ENCODE measurements at regions not wholly inside any gene's neighbourhood (a gene's known extent, or its start where the extent isn't known, plus 50 kb on each side); places are given as distances from the start of the nearest gene placed in this dataset.

DNA sequence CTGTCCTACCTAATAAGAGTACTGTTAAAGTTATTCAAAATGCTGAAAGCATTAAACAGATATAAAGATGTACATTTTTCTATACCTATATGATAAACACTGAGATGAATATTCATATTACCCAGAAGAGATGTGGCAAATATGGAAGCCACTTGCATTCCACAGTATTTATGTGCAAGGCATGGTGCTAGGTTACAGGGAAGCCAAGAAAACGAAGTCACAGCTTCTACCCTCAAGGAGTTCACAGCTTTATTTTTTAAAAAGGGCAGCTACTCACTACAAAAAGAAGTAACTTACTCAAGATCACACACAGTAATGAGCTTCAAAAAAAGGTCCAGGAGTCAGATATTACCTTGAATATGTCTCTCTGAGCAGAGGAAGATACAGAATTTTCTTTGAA is 484.6 kb downstream of the ZNF608 start:
- Histone ChIP-seq H2AFZ (ENCODE audit: low read length) (no peak overlapping the region), H3K4me3 (replicated peaks in 1 of 4; ENCODE audit: control extremely low read depth in 1 of 4, insufficient read depth in 1 of 4, low read depth in 3 of 4, low read length in 4 of 4) (no peak overlapping the region), H4K20me1 (ENCODE audit: control insufficient read depth, extremely low read depth, insufficient read depth, low read length) (no peaks in the 10 kb centered on the region), H3K4me1 (ENCODE audit: control insufficient read depth, extremely low read depth, insufficient read depth, low read length) (no peaks in the 10 kb centered on the region), H3K27me3 (ENCODE audit: control insufficient read depth, insufficient read depth, low read length) (no peaks in the 10 kb centered on the region), H3K36me3 (ENCODE audit: control insufficient read depth, insufficient read depth, low read length) (no peaks in the 10 kb centered on the region), H3K9ac (ENCODE audit: insufficient read depth, low read length) (no peak overlapping the region), H3K79me2 (ENCODE audit: control insufficient read depth, insufficient read depth, low read length) (no peaks in the 10 kb centered on the region), H3K4me2 (ENCODE audit: extremely low read depth, insufficient read depth, low read length) (no peak overlapping the region), H3K9me3 (ENCODE audit: control insufficient read depth, insufficient read depth, low read depth, low read length) (no peaks in the 10 kb centered on the region), H3K27ac (ENCODE audit: insufficient read depth, low read length) (no peak overlapping the region)
- no peak for TF ChIP-seq CTCF (conservative IDR thresholded peaks at IDR 0.05 in 1 of 2, IDR thresholded peaks at IDR 0.05 in 1 of 2; ENCODE audit: low read depth in 1 of 2, low read length in 2 of 2)
- TF ChIP-seq EZH2 (IDR thresholded peaks at IDR 0.05; ENCODE audit: low read length, missing control alignments), result no peak
- DNase-seq (ENCODE audit: low read depth in 2 of 2), result no peak

- DNase-seq (ENCODE audit: low read depth in 2 of 2), result no peak
- H3K9ac ChIP-seq (ENCODE audit: insufficient read depth, low read length), result no peak overlapping the region
- H3K9me3 ChIP-seq (ENCODE audit: control insufficient read depth, insufficient read depth, low read depth, low read length), result no peaks in the 10 kb centered on the region
- no peak overlapping the region for H2AFZ ChIP-seq (ENCODE audit: low read length)
- H3K4me2 ChIP-seq (ENCODE audit: extremely low read depth, insufficient read depth, low read length), result no peak overlapping the region
- H3K27ac ChIP-seq (ENCODE audit: insufficient read depth, low read length), result no peak overlapping the region
- no peak overlapping the region for H3K4me3 ChIP-seq (replicated peaks in 1 of 4; ENCODE audit: control extremely low read depth in 1 of 4, insufficient read depth in 1 of 4, low read depth in 3 of 4, low read length in 4 of 4)
- TF ChIP-seq CTCF (conservative IDR thresholded peaks at IDR 0.05 in 1 of 2, IDR thresholded peaks at IDR 0.05 in 1 of 2; ENCODE audit: low read depth in 1 of 2, low read length in 2 of 2) (no peak), EZH2 (IDR thresholded peaks at IDR 0.05; ENCODE audit: low read length, missing control alignments) (no peak)
- no peaks in the 10 kb centered on the region for H3K4me1 ChIP-seq (ENCODE audit: control insufficient read depth, extremely low read depth, insufficient read depth, low read length)
- no peaks in the 10 kb centered on the region for H4K20me1 ChIP-seq (ENCODE audit: control insufficient read depth, extremely low read depth, insufficient read depth, low read length)
- H3K79me2 ChIP-seq (ENCODE audit: control insufficient read depth, insufficient read depth, low read length), result no peaks in the 10 kb centered on the region
- H3K27me3 ChIP-seq (ENCODE audit: control insufficient read depth, insufficient read depth, low read length), result no peaks in the 10 kb centered on the region
- no peaks in the 10 kb centered on the region for H3K36me3 ChIP-seq (ENCODE audit: control insufficient read depth, insufficient read depth, low read length)
Observed at GRCh38 chr5:124260921-124261515, 485.4 kb downstream of the ZNF608 start.

- Histone ChIP-seq H4K20me1 (ENCODE audit: control insufficient read depth, extremely low read depth, insufficient read depth, low read length) (no peaks in the 10 kb centered on the region), H3K4me3 (replicated peaks in 1 of 4; ENCODE audit: control extremely low read depth in 1 of 4, insufficient read depth in 1 of 4, low read depth in 3 of 4, low read length in 4 of 4) (no peak overlapping the region), H2AFZ (ENCODE audit: low read length) (no peak overlapping the region), H3K79me2 (ENCODE audit: control insufficient read depth, insufficient read depth, low read length) (no peaks in the 10 kb centered on the region), H3K9me3 (ENCODE audit: control insufficient read depth, insufficient read depth, low read depth, low read length) (no peaks in the 10 kb centered on the region), H3K4me1 (ENCODE audit: control insufficient read depth, extremely low read depth, insufficient read depth, low read length) (no peaks in the 10 kb centered on the region), H3K27ac (ENCODE audit: insufficient read depth, low read length) (no peak overlapping the region), H3K36me3 (ENCODE audit: control insufficient read depth, insufficient read depth, low read length) (no peaks in the 10 kb centered on the region), H3K4me2 (ENCODE audit: extremely low read depth, insufficient read depth, low read length) (no peak overlapping the region), H3K27me3 (ENCODE audit: control insufficient read depth, insufficient read depth, low read length) (no peaks in the 10 kb centered on the region), H3K9ac (ENCODE audit: insufficient read depth, low read length) (no peak overlapping the region)
- DNase-seq (ENCODE audit: low read depth in 2 of 2), result no peak
- TF ChIP-seq EZH2 (IDR thresholded peaks at IDR 0.05; ENCODE audit: low read length, missing control alignments), result no peak
- TF ChIP-seq CTCF (conservative IDR thresholded peaks at IDR 0.05 in 1 of 2, IDR thresholded peaks at IDR 0.05 in 1 of 2; ENCODE audit: low read depth in 1 of 2, low read length in 2 of 2), result no peak
Observed at GRCh38 chr5:124259017-124259416, 487.4 kb downstream of the ZNF608 start.

Measured in fibroblast of lung (primary cell).